Rectal smooth muscle tissue (tissue), 1 donor: ENCODE measurements at regions not wholly inside any gene's neighbourhood (a gene's known extent, or its start where the extent isn't known, plus 50 kb on each side); places are given as distances from the start of the nearest gene placed in this dataset.

Experiments used
- H3K27ac ChIP-seq: one replicate; pipeline ENCODE4 v1.7.0; 2013; ENCODE audit warnings: low read depth, low read length, inconsistent platforms
- H3K27me3 ChIP-seq: one replicate; pipeline ENCODE4 v1.7.0; 2013; ENCODE audit warnings: low read length; ENCODE audit not compliant: control insufficient read depth, insufficient read depth
- H3K36me3 ChIP-seq: one replicate; pipeline ENCODE4 v1.7.0; 2013; ENCODE audit warnings: low read length; ENCODE audit not compliant: control insufficient read depth, insufficient read depth
- H3K4me1 ChIP-seq: one replicate; pipeline ENCODE4 v1.7.0; 2013; ENCODE audit warnings: low read length; ENCODE audit not compliant: control insufficient read depth, insufficient read depth
- H3K4me3 ChIP-seq: one replicate; pipeline ENCODE4 v1.7.0; 2013; ENCODE audit warnings: low read length
- H3K9ac ChIP-seq: one replicate; pipeline ENCODE4 v1.7.0; 2013; ENCODE audit warnings: low read length

GRCh38 chr13:90995614-90996013 is 351.9 kb upstream of the MIR17HG start:
- no peaks in the 10 kb centered on the region for H3K27me3 ChIP-seq
- H3K4me1 ChIP-seq, result no peaks in the 10 kb centered on the region
- H3K4me3 ChIP-seq, result no peak overlapping the region
- H3K27ac ChIP-seq, result no peak overlapping the region
- no peaks in the 10 kb centered on the region for H3K36me3 ChIP-seq
- no peak overlapping the region for H3K9ac ChIP-seq

DNA sequence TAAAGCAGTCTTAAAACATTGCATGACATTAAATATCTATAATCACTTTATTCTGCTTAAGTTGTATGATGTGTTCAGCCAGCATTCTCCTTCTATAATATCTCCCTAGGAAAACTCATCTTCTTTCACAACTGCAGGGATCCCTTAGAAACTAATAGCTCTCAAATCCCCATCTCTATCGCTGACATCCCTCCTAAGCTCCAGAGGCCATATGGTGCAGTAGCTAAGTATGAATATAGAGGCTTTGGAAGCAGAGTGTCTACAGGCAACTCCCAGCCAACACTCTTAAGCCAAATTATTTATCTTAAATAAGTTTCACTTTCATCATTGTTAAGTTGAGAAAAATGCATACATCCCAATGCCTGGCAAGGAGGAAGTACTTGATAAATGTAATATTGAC is 349.5 kb upstream of the MIR17HG start:
- H3K27me3 ChIP-seq, result no peaks in the 10 kb centered on the region
- H3K9ac ChIP-seq, result no peak overlapping the region
- H3K27ac ChIP-seq, result no peak overlapping the region
- no peaks in the 10 kb centered on the region for H3K4me1 ChIP-seq
- H3K36me3 ChIP-seq, result no peaks in the 10 kb centered on the region
- no peak overlapping the region for H3K4me3 ChIP-seq

- no peak overlapping the region for H3K27ac ChIP-seq
- no peaks in the 10 kb centered on the region for H3K27me3 ChIP-seq
- no peak overlapping the region for H3K9ac ChIP-seq
- no peaks in the 10 kb centered on the region for H3K36me3 ChIP-seq
- H3K4me3 ChIP-seq, result no peak overlapping the region
- no peaks in the 10 kb centered on the region for H3K4me1 ChIP-seq
Observed at GRCh38 chr13:90999401-90999800, 348.1 kb upstream of the MIR17HG start.

DNA sequence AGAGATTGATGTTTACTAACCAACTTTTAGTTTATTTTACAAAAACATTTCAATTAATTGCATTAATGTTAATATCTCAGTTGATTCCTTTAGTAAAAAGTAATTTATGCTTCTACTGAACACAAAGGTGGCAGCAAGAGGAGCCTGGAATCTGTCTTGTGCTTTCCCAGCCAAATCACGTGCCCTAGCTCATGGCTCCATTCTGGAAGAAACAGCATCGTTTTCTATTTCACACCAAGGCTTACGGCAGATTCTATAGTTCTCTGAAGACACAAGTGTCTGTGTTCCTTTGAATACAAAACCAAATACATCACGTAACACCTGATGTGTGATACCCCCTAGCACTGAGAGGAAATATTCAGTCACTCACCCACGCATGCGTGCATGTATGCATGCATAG is 346.1 kb upstream of the MIR17HG start:
- Histone ChIP-seq H3K36me3 (no peaks in the 10 kb centered on the region), H3K9ac (no peak overlapping the region), H3K4me1 (no peaks in the 10 kb centered on the region), H3K27ac (no peak overlapping the region), H3K4me3 (no peak overlapping the region), H3K27me3 (no peaks in the 10 kb centered on the region)

- no peak overlapping the region for H3K27ac ChIP-seq
Observed at GRCh38 chr13:91014696-91015095, 332.8 kb upstream of the MIR17HG start.

DNA sequence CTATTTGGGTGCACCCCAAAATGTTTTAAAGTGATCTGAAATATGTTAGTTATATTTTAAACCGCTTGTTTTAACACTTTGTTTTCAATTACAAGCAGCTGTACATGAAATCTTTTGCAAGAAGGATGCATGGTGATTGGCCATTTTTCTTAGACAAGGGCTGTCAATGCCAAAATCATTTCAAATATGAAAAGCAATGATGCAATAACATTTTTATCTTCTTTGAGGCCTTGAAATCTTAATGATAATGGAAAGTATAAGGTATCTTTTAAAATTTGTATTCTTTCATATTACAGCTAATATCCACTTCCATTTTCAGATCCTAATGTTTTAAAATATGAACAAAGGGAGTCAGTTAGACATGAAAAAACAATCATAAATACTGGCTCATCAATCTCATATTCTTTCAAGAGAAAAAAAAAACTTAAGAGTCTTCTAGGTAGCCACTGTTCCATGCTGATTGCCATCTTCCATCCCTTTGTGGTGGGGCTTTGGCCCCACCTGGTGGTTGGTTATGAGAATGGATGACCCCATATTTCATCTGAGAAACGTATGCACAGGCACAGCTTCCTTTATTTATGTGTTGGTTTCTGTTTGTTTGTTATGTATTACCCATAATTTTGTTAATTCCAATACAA is 330.3 kb upstream of the MIR17HG start:
- no peak overlapping the region for H3K27ac ChIP-seq
- H3K27me3 ChIP-seq, result no peaks in the 10 kb centered on the region
- no peak overlapping the region for H3K4me3 ChIP-seq
- H3K9ac ChIP-seq, result no peak overlapping the region
- H3K36me3 ChIP-seq, result no peaks in the 10 kb centered on the region
- no peaks in the 10 kb centered on the region for H3K4me1 ChIP-seq

More at GRCh38 chr13:91014696-91015095, 332.8 kb upstream of the MIR17HG start:
- no peak overlapping the region for H3K9ac ChIP-seq
- H3K27me3 ChIP-seq, result no peaks in the 10 kb centered on the region
- H3K36me3 ChIP-seq, result no peaks in the 10 kb centered on the region
- no peak overlapping the region for H3K4me3 ChIP-seq
- no peaks in the 10 kb centered on the region for H3K4me1 ChIP-seq

DNA sequence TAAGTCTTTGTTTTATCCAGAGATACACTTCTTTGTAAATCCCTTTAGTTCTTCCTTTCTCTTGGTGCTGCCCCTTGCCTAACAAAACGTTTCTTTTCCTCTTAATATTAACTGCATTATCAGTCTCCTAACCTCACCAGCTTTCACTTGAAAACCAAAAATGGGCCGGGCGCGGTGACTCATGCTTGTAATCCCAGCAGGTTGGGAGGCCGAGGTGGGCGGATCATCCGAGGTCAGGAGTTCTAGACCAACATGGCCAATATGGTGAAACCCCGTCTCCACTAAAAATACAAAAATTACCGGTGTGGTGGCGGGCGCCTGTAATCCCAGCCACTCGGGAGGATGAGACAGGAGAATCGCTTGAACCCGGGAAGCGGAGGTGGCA is 329.8 kb upstream of the MIR17HG start:
- no peaks in the 10 kb centered on the region for H3K27me3 ChIP-seq
- no peak overlapping the region for H3K9ac ChIP-seq
- no peaks in the 10 kb centered on the region for H3K4me1 ChIP-seq
- no peak overlapping the region for H3K4me3 ChIP-seq
- H3K36me3 ChIP-seq, result no peaks in the 10 kb centered on the region
- H3K27ac ChIP-seq, result no peak overlapping the region

GRCh38 chr13:91020461-91021034 is 326.9 kb upstream of the MIR17HG start:
- Histone ChIP-seq H3K9ac (no peak overlapping the region), H3K27ac (no peak overlapping the region), H3K36me3 (no peaks in the 10 kb centered on the region), H3K27me3 (no peaks in the 10 kb centered on the region), H3K4me3 (no peak overlapping the region), H3K4me1 (no peaks in the 10 kb centered on the region)

DNA sequence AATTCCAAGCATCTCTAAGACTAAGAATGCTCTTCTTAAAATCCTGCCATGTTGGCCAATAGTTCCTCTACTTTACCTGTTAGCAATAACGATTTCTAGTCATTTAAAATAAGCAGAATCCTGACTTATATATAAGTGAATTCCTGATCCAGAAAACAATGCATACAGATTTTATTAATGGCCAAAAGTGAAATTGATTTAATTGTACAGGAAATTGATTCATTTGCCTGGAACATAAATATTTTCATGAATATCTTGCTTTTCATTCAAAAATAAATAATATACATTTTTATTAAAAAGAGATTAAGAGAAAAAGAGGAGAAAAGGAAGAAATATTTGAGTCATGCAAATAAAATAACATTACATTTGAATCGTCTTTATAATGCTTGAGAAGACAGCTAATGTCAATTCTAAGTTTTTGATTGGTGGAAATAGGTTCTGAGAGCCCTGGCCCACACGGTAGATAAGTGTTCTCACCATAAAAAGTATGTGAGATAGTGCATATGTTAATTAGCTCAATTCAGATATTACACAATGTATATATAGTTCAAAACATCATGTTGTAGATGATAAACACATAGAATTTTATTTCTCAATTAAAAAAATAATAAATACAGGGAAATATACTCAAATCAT is 323.2 kb upstream of the MIR17HG start:
- no peaks in the 10 kb centered on the region for H3K27me3 ChIP-seq
- no peaks in the 10 kb centered on the region for H3K36me3 ChIP-seq
- H3K27ac ChIP-seq, result no peak overlapping the region
- no peaks in the 10 kb centered on the region for H3K4me1 ChIP-seq
- no peak overlapping the region for H3K4me3 ChIP-seq
- H3K9ac ChIP-seq, result no peak overlapping the region

DNA sequence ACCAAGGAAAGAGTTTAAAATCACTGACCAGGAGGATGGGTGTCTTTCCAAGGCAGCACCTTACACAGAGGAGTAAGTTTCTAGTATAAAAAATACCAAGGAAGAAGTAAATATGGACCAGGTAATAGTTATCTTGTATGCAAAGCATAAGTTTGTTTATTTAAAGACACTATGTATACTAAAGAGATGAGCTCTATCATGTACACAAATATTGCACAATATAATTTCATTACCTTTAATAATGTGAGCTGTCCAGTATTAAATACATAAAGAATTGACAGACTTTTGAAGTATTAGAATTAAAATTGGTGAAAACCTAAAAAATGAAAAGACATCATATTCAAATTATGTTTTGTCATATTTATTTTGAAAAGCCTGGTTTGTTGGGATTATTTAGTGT is 322.0 kb upstream of the MIR17HG start:
- no peaks in the 10 kb centered on the region for H3K36me3 ChIP-seq
- no peaks in the 10 kb centered on the region for H3K27me3 ChIP-seq
- no peaks in the 10 kb centered on the region for H3K4me1 ChIP-seq
- no peak overlapping the region for H3K4me3 ChIP-seq
- no peak overlapping the region for H3K9ac ChIP-seq
- H3K27ac ChIP-seq, result no peak overlapping the region

DNA sequence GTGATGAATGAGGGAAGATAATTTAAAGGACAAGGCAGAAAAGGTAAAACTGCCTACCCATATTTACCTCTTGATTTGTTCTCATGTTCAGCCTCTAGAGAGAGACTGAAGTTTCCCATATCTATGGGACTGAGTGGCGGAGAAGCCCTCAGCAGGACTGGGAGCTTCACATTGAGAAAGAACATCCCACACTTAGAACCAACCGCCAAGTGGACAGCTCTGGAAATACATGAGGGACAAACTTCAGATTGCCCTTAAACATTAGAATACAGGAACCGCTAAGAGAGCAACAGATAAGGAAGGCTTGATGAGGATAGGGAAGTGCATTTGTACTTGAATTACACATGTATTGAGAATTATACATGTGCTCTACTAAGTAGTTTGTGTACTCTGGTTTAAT is 316.0 kb upstream of the MIR17HG start:
- H3K4me3 ChIP-seq, result no peak overlapping the region
- no peaks in the 10 kb centered on the region for H3K27me3 ChIP-seq
- H3K4me1 ChIP-seq, result no peaks in the 10 kb centered on the region
- no peak overlapping the region for H3K27ac ChIP-seq
- no peaks in the 10 kb centered on the region for H3K36me3 ChIP-seq
- no peak overlapping the region for H3K9ac ChIP-seq

GRCh38 chr13:91032104-91032503 is 315.4 kb upstream of the MIR17HG start:
- Histone ChIP-seq H3K36me3 (no peaks in the 10 kb centered on the region), H3K27ac (no peak overlapping the region), H3K27me3 (no peaks in the 10 kb centered on the region), H3K4me1 (no peaks in the 10 kb centered on the region), H3K9ac (no peak overlapping the region), H3K4me3 (no peak overlapping the region)

GRCh38 chr13:91036886-91037285 is 310.6 kb upstream of the MIR17HG start:
- Histone ChIP-seq H3K27ac (no peak overlapping the region), H3K4me1 (no peaks in the 10 kb centered on the region), H3K36me3 (no peaks in the 10 kb centered on the region), H3K4me3 (no peak overlapping the region), H3K9ac (no peak overlapping the region), H3K27me3 (no peaks in the 10 kb centered on the region)
